GM20000 (cell line): ENCODE measurements at regions not wholly inside any gene's neighbourhood (a gene's known extent, or its start where the extent isn't known, plus 50 kb on each side); places are given as distances from the start of the nearest gene placed in this dataset.

Source experiments
- DNase-seq: peaks from one replicate; pipeline ENCODE4 v3.0.0; 2012; ENCODE audit warnings: low spot score
- TF ChIP-seq, protein P1 (sequence below): IDR thresholded peaks from 2 replicates; pipeline ENCODE4 v1.5.1; 2012; ENCODE audit warnings: mild to moderate bottlenecking, control low read depth; ENCODE audit errors: extremely low read depth, missing control alignments

DNA sequence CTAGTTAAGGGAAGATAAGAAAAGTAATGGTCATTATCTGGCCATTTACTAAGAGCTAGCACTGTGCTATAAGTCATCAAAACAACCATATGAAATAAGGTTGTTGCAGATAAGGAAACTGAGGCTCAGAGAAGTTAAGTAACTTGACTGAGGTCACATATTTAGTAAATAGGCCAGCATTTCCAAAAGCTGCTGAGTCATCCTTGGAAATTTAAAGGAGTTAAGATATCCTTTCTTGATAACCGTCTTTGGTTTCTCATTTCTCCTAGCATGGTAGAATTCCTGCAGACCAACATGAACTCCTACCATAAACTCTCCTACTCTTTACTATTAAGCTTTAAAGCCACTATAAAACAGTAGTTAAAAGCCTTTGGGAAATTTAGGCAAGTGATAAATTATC, 85.0 kb upstream of the PDZRN3 start:
- no peak for DNase-seq

DNA sequence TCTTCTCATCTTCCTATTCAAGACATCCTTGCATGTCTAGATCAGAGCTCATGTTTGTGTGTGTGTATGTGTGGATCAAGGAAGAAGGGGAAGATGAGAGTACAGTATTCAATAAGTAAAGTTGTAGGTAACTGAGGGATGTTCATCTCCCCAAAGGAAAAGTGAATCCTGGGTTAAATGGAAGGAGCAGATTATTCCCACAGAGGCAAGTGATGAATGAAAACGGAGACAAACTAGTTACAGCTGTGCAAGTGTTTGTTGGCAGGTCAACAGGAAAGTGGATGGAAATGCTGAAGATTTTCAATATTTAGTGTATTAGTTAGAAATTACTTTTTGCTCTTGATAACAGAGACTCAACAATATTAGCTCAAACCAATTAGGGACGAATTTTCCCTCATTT, 84.2 kb upstream of the PDZRN3 start:
- DNase-seq, result no peak
- TF ChIP-seq, protein P1, sequence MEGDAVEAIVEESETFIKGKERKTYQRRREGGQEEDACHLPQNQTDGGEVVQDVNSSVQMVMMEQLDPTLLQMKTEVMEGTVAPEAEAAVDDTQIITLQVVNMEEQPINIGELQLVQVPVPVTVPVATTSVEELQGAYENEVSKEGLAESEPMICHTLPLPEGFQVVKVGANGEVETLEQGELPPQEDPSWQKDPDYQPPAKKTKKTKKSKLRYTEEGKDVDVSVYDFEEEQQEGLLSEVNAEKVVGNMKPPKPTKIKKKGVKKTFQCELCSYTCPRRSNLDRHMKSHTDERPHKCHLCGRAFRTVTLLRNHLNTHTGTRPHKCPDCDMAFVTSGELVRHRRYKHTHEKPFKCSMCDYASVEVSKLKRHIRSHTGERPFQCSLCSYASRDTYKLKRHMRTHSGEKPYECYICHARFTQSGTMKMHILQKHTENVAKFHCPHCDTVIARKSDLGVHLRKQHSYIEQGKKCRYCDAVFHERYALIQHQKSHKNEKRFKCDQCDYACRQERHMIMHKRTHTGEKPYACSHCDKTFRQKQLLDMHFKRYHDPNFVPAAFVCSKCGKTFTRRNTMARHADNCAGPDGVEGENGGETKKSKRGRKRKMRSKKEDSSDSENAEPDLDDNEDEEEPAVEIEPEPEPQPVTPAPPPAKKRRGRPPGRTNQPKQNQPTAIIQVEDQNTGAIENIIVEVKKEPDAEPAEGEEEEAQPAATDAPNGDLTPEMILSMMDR, result no peak

More for the DNA sequence above, 85.0 kb upstream of the PDZRN3 start:
- TF ChIP-seq, protein P1, result no peak

DNA sequence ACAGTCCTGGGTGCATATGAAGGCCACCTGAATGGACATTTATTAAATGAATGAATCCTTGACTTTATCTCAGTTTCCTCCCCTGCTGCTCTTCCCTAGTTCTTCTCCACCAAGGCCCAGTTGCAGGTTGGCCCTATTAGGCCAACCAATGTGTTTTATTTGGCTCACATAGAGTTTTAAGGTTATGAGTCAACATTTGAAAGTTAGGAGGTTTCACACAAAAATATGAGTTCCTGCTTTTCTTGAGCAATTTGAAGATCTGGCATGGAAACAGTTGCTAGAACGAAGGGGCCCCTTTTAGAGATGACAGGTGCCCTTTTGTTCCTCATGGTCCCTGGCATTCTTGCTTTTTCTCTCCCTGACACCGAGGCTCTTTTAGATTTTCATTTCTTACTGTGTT, 83.0 kb upstream of the PDZRN3 start:
- DNase-seq, result no peak
- TF ChIP-seq, protein P1, result no peak

DNA sequence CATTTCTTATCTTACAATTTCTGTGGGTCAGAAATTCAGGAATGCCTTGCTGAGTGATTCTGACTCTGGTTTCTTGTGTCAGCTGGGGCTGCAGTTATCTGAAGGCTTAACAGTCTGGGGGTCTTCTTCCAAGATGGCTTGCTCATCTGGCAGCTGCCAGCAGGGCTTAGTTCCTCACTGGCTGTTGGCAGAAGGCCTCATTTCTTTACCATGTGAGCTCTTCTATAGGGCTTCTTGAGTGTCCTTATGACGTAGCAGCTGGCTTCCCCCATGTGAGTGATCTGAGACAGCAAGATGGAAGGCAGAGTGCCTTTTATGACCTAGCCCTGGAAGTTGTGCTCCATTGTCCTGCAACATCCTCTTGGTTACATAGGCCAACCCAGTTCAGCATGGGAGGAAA, 82.0 kb upstream of the PDZRN3 start:
- no peak for DNase-seq
- TF ChIP-seq, protein P1, result no peak

DNA sequence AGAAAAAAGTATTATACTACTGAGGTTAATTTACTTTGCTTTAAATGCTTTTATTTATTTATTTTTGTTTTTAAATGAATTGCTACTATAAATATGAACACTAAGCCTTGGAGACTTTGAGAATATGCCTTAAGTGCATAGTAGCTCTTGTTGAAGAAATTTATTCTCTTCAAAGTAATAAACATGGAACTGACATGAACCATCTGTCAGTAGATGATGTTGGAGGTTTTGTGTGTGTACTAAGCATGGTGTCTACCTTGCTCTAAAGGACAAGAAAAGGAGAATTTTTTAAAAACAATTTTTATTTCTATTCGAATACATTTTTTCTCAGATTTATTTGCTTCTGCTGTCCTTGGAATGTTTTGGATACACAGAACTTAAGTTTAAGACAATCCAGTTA, 81.1 kb upstream of the PDZRN3 start:
- TF ChIP-seq, protein P1, result no peak
- DNase-seq, result no peak

DNA sequence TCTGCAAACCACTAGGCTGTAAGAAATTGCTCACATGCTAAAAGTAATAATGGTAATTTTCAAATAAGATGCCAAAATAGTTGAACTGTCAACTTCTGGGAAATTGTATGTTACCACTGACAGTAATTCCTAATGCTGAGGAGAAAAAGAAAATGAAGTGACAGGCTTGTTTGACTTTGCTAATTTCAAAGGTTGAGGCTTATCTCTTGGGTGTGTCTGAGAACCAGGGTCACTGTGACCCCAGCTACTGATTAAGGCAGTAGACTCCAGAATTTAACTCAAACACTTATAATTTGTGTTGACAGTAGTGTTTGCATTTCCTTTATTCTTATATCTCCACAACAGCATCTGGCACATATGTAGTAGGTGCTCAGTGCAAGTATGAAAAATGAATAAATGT, 74.6 kb upstream of the PDZRN3 start:
- TF ChIP-seq, protein P1, result no peak
- no peak for DNase-seq

DNA sequence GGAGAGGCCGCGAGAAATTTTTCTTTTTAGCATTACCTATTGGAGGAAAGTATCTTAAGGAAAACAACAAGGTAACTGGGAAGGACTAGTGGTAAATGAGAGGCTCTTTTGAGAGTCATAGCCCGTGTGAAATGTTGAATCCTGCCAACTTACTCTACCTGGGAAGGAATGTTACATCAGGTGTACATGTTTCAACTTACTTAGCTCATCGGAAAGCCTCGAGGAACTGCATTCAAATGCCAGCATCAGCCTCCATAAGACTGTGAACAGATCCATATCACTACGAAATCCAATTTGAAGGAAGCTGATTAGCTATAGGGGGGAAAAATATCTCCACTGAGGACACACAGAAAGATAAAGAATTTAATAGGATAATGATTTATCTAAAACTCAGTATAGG, 72.3 kb upstream of the PDZRN3 start:
- no peak for DNase-seq
- TF ChIP-seq, protein P1, result no peak
